GM21390 (cell line): ENCODE measurements at regions not wholly inside any gene's neighbourhood (a gene's known extent, or its start where the extent isn't known, plus 50 kb on each side); places are given as distances from the start of the nearest gene placed in this dataset.
"Not testable (repeated sequence)": the region's sequence is repeated elsewhere in the genome, so short reads cannot be mapped to it uniquely, and the experiment has no call there.

Source experiments
- ATAC-seq: cut with Tn5 transposase; IDR thresholded peaks from one replicate; pipeline ENCODE4 v1.9.1; 2021; ENCODE audit not compliant: unreplicated experiment

- ATAC-seq, result no peak
Measured at GRCh38 chr9:6105738-6106137, 90.3 kb upstream of the RANBP6 start.

- not testable (repeated sequence) for ATAC-seq
Measured at GRCh38 chr9:6104406-6104805, 89.0 kb upstream of the RANBP6 start.

GRCh38 chr9:6103911-6104310 lies 88.5 kb upstream of the RANBP6 start:
- ATAC-seq, result not testable (repeated sequence)

- ATAC-seq, result not testable (repeated sequence)
Measured at GRCh38 chr9:6102336-6102987, 87.0 kb upstream of the RANBP6 start.

GRCh38 chr9:6101725-6102124 lies 86.3 kb upstream of the RANBP6 start:
- not testable (repeated sequence) for ATAC-seq

- ATAC-seq, result not testable (repeated sequence)
Measured at GRCh38 chr9:6099346-6099745, 83.9 kb upstream of the RANBP6 start.

- ATAC-seq, result no peak
Measured at GRCh38 chr9:6098431-6098830, 83.0 kb upstream of the RANBP6 start.

GRCh38 chr9:6096821-6097220 lies 81.4 kb upstream of the RANBP6 start:
- no peak for ATAC-seq

GRCh38 chr9:6090277-6091210 lies 75.1 kb upstream of the RANBP6 start:
- no peak for ATAC-seq

GRCh38 chr9:6089300-6089699 lies 73.9 kb upstream of the RANBP6 start:
- ATAC-seq, result no peak

GRCh38 chr9:6086006-6086655 lies 70.7 kb upstream of the RANBP6 start:
- no peak for ATAC-seq

- peak; percentile 95 for ATAC-seq
Measured at GRCh38 chr9:6080154-6080716, 64.8 kb upstream of the RANBP6 start.

GRCh38 chr9:6079386-6079785 lies 64.0 kb upstream of the RANBP6 start:
- ATAC-seq, result no peak

GRCh38 chr9:6078382-6079105 lies 63.1 kb upstream of the RANBP6 start:
- no peak for ATAC-seq

GRCh38 chr9:6076851-6077250 lies 61.4 kb upstream of the RANBP6 start:
- no peak for ATAC-seq

GRCh38 chr9:6073731-6074130 lies 58.3 kb upstream of the RANBP6 start:
- ATAC-seq, result no peak

- no peak for ATAC-seq
Measured at GRCh38 chr9:6072865-6073264, 57.4 kb upstream of the RANBP6 start.

- no peak for ATAC-seq
Measured at GRCh38 chr9:6072453-6072852, 57.0 kb upstream of the RANBP6 start.

GRCh38 chr9:6068983-6069382 lies 53.6 kb upstream of the RANBP6 start:
- peak; percentile 99 for ATAC-seq

- ATAC-seq, result no peak
Measured at GRCh38 chr9:6067426-6067825, 52.0 kb upstream of the RANBP6 start.
